ENCODE measurements at regions not wholly inside any gene's neighbourhood (a gene's known extent, or its start where the extent isn't known, plus 50 kb on each side); places are given as distances from the start of the nearest gene placed in this dataset.

DNA sequence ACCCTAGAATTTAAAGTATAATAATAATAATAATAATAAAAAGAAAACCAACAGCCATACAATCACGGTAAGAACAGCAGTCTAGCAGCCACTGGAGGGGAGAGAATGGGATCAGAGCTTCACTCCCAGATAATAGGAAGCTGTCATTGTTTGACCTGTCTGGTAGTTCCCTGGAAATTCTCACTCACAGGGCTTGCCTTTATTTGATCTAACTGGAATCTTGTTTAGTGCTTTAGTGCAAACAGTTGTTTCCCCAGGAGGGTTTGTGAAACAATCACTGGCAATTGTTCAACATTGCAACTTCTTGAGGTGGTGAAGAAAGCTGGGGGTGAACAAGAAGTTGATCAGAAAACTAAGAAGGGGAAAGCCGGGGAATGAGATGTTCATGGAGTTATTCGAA, 68.7 kb upstream of the PTCSC3 start:
- no peak for DNase-seq (ENCODE audit: low read depth)
- Histone ChIP-seq H3K4me3 (ENCODE audit: low read depth, low read length) (no peak overlapping the region), H3K36me3 (ENCODE audit: control insufficient read depth, insufficient read depth, low read length) (no peaks in the 10 kb centered on the region), H3K27me3 (ENCODE audit: control insufficient read depth, insufficient read depth, low read length) (no peaks in the 10 kb centered on the region)
- TF ChIP-seq, protein P1, sequence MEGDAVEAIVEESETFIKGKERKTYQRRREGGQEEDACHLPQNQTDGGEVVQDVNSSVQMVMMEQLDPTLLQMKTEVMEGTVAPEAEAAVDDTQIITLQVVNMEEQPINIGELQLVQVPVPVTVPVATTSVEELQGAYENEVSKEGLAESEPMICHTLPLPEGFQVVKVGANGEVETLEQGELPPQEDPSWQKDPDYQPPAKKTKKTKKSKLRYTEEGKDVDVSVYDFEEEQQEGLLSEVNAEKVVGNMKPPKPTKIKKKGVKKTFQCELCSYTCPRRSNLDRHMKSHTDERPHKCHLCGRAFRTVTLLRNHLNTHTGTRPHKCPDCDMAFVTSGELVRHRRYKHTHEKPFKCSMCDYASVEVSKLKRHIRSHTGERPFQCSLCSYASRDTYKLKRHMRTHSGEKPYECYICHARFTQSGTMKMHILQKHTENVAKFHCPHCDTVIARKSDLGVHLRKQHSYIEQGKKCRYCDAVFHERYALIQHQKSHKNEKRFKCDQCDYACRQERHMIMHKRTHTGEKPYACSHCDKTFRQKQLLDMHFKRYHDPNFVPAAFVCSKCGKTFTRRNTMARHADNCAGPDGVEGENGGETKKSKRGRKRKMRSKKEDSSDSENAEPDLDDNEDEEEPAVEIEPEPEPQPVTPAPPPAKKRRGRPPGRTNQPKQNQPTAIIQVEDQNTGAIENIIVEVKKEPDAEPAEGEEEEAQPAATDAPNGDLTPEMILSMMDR (IDR thresholded peaks at IDR 0.05; ENCODE audit: insufficient read depth, low read length, poor library complexity, severe bottlenecking) = no peak

GRCh38 chr14:36243183-36243582, 66.7 kb upstream of the PTCSC3 start:
- no peaks in the 10 kb centered on the region for H3K27me3 ChIP-seq (ENCODE audit: control insufficient read depth, insufficient read depth, low read length)
- TF ChIP-seq, protein P1 (IDR thresholded peaks at IDR 0.05; ENCODE audit: insufficient read depth, low read length, poor library complexity, severe bottlenecking) = no peak
- no peak for DNase-seq (ENCODE audit: low read depth)
- H3K36me3 ChIP-seq (ENCODE audit: control insufficient read depth, insufficient read depth, low read length) = no peaks in the 10 kb centered on the region
- H3K4me3 ChIP-seq (ENCODE audit: low read depth, low read length) = no peak overlapping the region

- no peaks in the 10 kb centered on the region for H3K27me3 ChIP-seq (ENCODE audit: control insufficient read depth, insufficient read depth, low read length)
- TF ChIP-seq, protein P1 (IDR thresholded peaks at IDR 0.05; ENCODE audit: insufficient read depth, low read length, poor library complexity, severe bottlenecking) = no peak
- DNase-seq (ENCODE audit: low read depth) = no peak
- H3K36me3 ChIP-seq (ENCODE audit: control insufficient read depth, insufficient read depth, low read length) = no peaks in the 10 kb centered on the region
- H3K4me3 ChIP-seq (ENCODE audit: low read depth, low read length) = no peak overlapping the region
Measured at GRCh38 chr14:36241183-36241582, 64.7 kb upstream of the PTCSC3 start.

- TF ChIP-seq, protein P1 (IDR thresholded peaks at IDR 0.05; ENCODE audit: insufficient read depth, low read length, poor library complexity, severe bottlenecking) = no peak
- Histone ChIP-seq H3K27me3 (ENCODE audit: control insufficient read depth, insufficient read depth, low read length) (no peaks in the 10 kb centered on the region), H3K36me3 (ENCODE audit: control insufficient read depth, insufficient read depth, low read length) (no peaks in the 10 kb centered on the region), H3K4me3 (ENCODE audit: low read depth, low read length) (no peak overlapping the region)
- DNase-seq (ENCODE audit: low read depth) = peak; percentile 12
Measured at GRCh38 chr14:36238666-36239363, 62.3 kb upstream of the PTCSC3 start.

DNA sequence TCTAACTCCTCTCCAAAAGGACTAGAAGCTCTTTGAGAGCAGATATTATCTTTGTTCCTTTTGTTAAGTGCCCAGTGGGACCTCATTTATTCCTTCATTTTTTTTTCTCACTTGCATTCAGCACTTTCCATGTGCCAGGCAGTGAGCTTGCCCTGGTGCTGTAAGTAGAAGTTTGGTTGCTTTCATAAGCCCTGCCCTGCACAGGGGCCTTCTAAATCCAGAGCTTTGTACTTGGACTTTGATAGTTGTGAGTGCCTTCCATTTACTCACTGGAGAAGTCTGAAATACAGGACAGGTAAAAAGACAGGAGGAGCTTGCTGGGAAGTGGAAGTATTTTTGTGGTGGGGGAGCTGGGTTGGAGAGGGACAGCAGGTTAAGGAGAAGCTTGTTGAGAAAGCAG, 56.7 kb upstream of the PTCSC3 start:
- TF ChIP-seq, protein P1 (IDR thresholded peaks at IDR 0.05; ENCODE audit: insufficient read depth, low read length, poor library complexity, severe bottlenecking) = no peak
- no peak for DNase-seq (ENCODE audit: low read depth)
- Histone ChIP-seq H3K36me3 (ENCODE audit: control insufficient read depth, insufficient read depth, low read length) (no peaks in the 10 kb centered on the region), H3K4me3 (ENCODE audit: low read depth, low read length) (no peak overlapping the region), H3K27me3 (ENCODE audit: control insufficient read depth, insufficient read depth, low read length) (no peaks in the 10 kb centered on the region)

- Histone ChIP-seq H3K4me3 (ENCODE audit: low read depth, low read length) (no peak overlapping the region), H3K36me3 (ENCODE audit: control insufficient read depth, insufficient read depth, low read length) (no peaks in the 10 kb centered on the region), H3K27me3 (ENCODE audit: control insufficient read depth, insufficient read depth, low read length) (no peaks in the 10 kb centered on the region)
- no peak for DNase-seq (ENCODE audit: low read depth)
- TF ChIP-seq, protein P1 (IDR thresholded peaks at IDR 0.05; ENCODE audit: insufficient read depth, low read length, poor library complexity, severe bottlenecking) = no peak
Measured at GRCh38 chr14:36229262-36229661, 52.7 kb upstream of the PTCSC3 start.
